OCI-LY1 (cell line): ENCODE measurements at regions not wholly inside any gene's neighbourhood (a gene's known extent, or its start where the extent isn't known, plus 50 kb on each side); places are given as distances from the start of the nearest gene placed in this dataset.

Experiments
- H2AFZ ChIP-seq: fragments of 200-600 bp; sonication (generic), shearing (Covaris generic); 2 replicates; pipeline ENCODE4 v1.6.0; 2014; ENCODE audit warnings: antibody characterized with exemption, mild to moderate bottlenecking, low read length
- H3F3A ChIP-seq: fragments of 200-600 bp; sonication (generic), shearing (Covaris generic); 2 replicates; pipeline ENCODE4 v1.6.0; 2014; ENCODE audit warnings: mild to moderate bottlenecking, antibody characterized with exemption, low read length, moderate library complexity; ENCODE audit not compliant: insufficient read depth
- H3K27ac ChIP-seq: fragments of 200-600 bp; sonication (generic); 2 replicates; pipeline ENCODE4 v1.5.1; 2014; ENCODE audit warnings: low read length, mixed run types, mild to moderate bottlenecking, low read depth; ENCODE audit not compliant: poor library complexity, severe bottlenecking
- H3K27me3 ChIP-seq: fragments of 200-600 bp; sonication (generic); 2 replicates; pipeline ENCODE4 v1.6.0; 2014; ENCODE audit warnings: antibody characterized with exemption, mild to moderate bottlenecking, low read length, moderate library complexity; ENCODE audit not compliant: insufficient read depth
- H3K36me3 ChIP-seq: fragments of 200-600 bp; sonication (generic); 2 replicates; pipeline ENCODE4 v1.6.1; 2014; ENCODE audit warnings: mild to moderate bottlenecking, antibody characterized with exemption, low read length, moderate library complexity, mixed read lengths; ENCODE audit not compliant: insufficient read depth
- H3K4me1 ChIP-seq: fragments of 200-600 bp; sonication (generic); 2 replicates; pipeline ENCODE4 v1.5.1; 2014; ENCODE audit warnings: mild to moderate bottlenecking, low read length, moderate library complexity; ENCODE audit not compliant: insufficient read depth, severe bottlenecking
- H3K4me2 ChIP-seq: fragments of 200-600 bp; sonication (generic), shearing (Covaris generic); 2 replicates; pipeline ENCODE4 v1.6.1; 2014; ENCODE audit warnings: low read length
- H3K4me3 ChIP-seq: fragments of 200-600 bp; sonication (generic); 2 replicates; pipeline ENCODE4 v1.5.1; 2014; ENCODE audit warnings: low read length, low read depth, mild to moderate bottlenecking, mixed read lengths; ENCODE audit not compliant: poor library complexity, severe bottlenecking
- H3K79me2 ChIP-seq: fragments of 200-600 bp; shearing (Covaris generic); 2 replicates; pipeline ENCODE4 v1.6.1; 2016; ENCODE audit warnings: mixed run types, low read length, mixed read lengths; ENCODE audit not compliant: insufficient read depth
- H3K9ac ChIP-seq: fragments of 200-600 bp; sonication (generic), shearing (Covaris generic); 2 replicates; pipeline ENCODE4 v1.6.1; 2014; ENCODE audit warnings: mild to moderate bottlenecking, low read length, mixed read lengths
- H3K9me2 ChIP-seq: fragments of 200-600 bp; sonication (generic), shearing (Covaris generic); 2 replicates; pipeline ENCODE4 v1.6.1; 2014; ENCODE audit warnings: low read depth, mild to moderate bottlenecking, low read length, mixed read lengths
- H3K9me3 ChIP-seq: fragments of 200-600 bp; shearing (Covaris generic); 2 replicates; pipeline ENCODE4 v1.6.1; 2014; ENCODE audit warnings: low read length, mixed read lengths
- H4K20me1 ChIP-seq: fragments of 200-600 bp; sonication (generic), shearing (Covaris generic); 2 replicates; pipeline ENCODE4 v1.6.0; 2016; ENCODE audit warnings: mild to moderate bottlenecking, low read length; ENCODE audit not compliant: insufficient read depth
- EZH2 ChIP-seq: fragments of 200-600 bp; sonication (generic), shearing (Covaris generic); IDR thresholded peaks from 2 replicates; pipeline ENCODE4 v1.8.0; 2017; ENCODE audit warnings: borderline replicate concordance, mixed run types, mild to moderate bottlenecking, antibody characterized with exemption, low read length, moderate library complexity, mixed read lengths
- TF ChIP-seq, protein P1 (sequence below): fragments of 200-600 bp; sonication (generic), shearing (Covaris generic); IDR thresholded peaks from 2 replicates; pipeline ENCODE4 v1.5.1; 2017; ENCODE audit warnings: mild to moderate bottlenecking, antibody characterized with exemption, low read length, moderate library complexity, mixed read lengths

DNA sequence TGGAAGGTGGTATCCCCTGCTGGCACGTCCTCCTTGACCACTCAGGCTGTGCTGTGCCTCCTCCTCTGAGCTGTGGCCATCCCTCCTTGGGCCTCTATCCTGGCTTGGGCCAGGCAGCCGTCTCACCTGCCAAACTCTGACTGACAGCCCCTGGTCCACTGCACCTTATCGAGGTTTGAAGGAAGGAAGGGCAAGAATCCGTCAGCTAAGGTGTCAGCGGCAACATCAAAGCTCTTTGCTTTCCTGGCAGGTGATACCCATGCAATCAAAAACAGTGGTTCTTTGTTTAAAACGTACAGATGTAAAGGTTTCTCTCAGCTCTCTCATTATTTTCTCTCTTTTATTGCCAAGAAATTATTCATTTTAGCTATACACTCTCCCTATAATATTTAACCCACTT lies 203.9 kb downstream of the TBXT start:
- H3K36me3 ChIP-seq: no peaks in the 10 kb centered on the region
- no peaks in the 10 kb centered on the region for H3K9me3 ChIP-seq
- no peak overlapping the region for H2AFZ ChIP-seq
- H3F3A ChIP-seq: no peaks in the 10 kb centered on the region
- no peaks in the 10 kb centered on the region for H4K20me1 ChIP-seq
- H3K27ac ChIP-seq: no peak overlapping the region
- no peak overlapping the region for H3K9ac ChIP-seq
- no peak for TF ChIP-seq EZH2
- TF ChIP-seq, protein P1, sequence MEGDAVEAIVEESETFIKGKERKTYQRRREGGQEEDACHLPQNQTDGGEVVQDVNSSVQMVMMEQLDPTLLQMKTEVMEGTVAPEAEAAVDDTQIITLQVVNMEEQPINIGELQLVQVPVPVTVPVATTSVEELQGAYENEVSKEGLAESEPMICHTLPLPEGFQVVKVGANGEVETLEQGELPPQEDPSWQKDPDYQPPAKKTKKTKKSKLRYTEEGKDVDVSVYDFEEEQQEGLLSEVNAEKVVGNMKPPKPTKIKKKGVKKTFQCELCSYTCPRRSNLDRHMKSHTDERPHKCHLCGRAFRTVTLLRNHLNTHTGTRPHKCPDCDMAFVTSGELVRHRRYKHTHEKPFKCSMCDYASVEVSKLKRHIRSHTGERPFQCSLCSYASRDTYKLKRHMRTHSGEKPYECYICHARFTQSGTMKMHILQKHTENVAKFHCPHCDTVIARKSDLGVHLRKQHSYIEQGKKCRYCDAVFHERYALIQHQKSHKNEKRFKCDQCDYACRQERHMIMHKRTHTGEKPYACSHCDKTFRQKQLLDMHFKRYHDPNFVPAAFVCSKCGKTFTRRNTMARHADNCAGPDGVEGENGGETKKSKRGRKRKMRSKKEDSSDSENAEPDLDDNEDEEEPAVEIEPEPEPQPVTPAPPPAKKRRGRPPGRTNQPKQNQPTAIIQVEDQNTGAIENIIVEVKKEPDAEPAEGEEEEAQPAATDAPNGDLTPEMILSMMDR: no peak
- no peaks in the 10 kb centered on the region for H3K27me3 ChIP-seq
- no peak overlapping the region for H3K4me3 ChIP-seq
- H3K4me1 ChIP-seq: no peaks in the 10 kb centered on the region
- H3K9me2 ChIP-seq: no peaks in the 10 kb centered on the region
- H3K4me2 ChIP-seq: no peak overlapping the region
- H3K79me2 ChIP-seq: no peaks in the 10 kb centered on the region

DNA sequence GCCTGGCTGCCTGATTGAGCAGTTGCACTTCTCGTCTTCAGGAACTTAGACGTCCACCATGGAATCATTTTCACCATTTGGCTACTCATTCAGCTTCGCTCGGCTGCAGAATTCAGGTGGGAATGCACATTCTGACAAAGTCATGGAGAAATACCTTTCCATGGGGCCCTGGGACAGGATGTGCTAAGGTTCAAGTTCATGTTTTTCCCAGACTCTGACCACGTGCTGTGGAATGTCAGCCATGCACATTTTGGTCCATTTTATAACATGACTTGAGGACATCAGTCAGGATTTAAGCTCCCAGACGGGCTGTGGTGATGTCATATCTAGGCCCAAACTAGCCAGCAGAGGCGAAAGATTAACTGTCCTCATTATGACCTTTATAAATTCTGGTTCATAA lies 205.3 kb downstream of the TBXT start:
- no peaks in the 10 kb centered on the region for H3K36me3 ChIP-seq
- H3F3A ChIP-seq: no peaks in the 10 kb centered on the region
- no peaks in the 10 kb centered on the region for H3K79me2 ChIP-seq
- H3K9me2 ChIP-seq: no peaks in the 10 kb centered on the region
- H2AFZ ChIP-seq: no peak overlapping the region
- H3K27ac ChIP-seq: no peak overlapping the region
- no peak overlapping the region for H3K4me3 ChIP-seq
- H4K20me1 ChIP-seq: no peaks in the 10 kb centered on the region
- H3K4me1 ChIP-seq: no peaks in the 10 kb centered on the region
- no peaks in the 10 kb centered on the region for H3K9me3 ChIP-seq
- H3K4me2 ChIP-seq: no peak overlapping the region
- H3K27me3 ChIP-seq: no peaks in the 10 kb centered on the region
- H3K9ac ChIP-seq: no peak overlapping the region
- no peak for TF ChIP-seq EZH2
- TF ChIP-seq, protein P1: no peak

DNA sequence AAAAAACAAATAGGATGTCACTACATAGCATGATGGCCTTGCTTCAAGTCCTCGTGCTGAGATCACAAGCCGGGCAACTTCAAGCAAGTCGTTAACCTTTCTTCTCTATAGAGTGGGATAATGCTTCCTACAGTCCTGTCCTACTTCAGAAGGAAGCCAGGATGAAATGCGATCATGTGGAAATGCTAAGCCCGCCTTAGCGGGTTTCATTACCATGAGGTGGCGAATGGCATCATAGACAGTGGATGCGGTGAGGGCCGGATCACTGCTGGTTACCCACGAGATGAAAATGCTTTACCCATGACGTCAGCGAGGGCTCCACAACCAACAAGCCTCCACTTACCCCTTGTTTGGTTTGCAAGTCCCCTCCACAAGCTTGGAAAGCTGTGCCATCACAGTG lies 206.4 kb downstream of the TBXT start:
- no peaks in the 10 kb centered on the region for H3K79me2 ChIP-seq
- no peak overlapping the region for H3K4me2 ChIP-seq
- H3K36me3 ChIP-seq: no peaks in the 10 kb centered on the region
- no peak overlapping the region for H3K4me3 ChIP-seq
- H3K27me3 ChIP-seq: no peaks in the 10 kb centered on the region
- no peaks in the 10 kb centered on the region for H4K20me1 ChIP-seq
- H2AFZ ChIP-seq: no peak overlapping the region
- TF ChIP-seq EZH2: no peak
- TF ChIP-seq, protein P1: no peak
- no peaks in the 10 kb centered on the region for H3F3A ChIP-seq
- H3K9ac ChIP-seq: no peak overlapping the region
- no peaks in the 10 kb centered on the region for H3K9me3 ChIP-seq
- H3K27ac ChIP-seq: no peak overlapping the region
- H3K9me2 ChIP-seq: no peaks in the 10 kb centered on the region
- no peaks in the 10 kb centered on the region for H3K4me1 ChIP-seq
